ENCODE measurements at regions not wholly inside any gene's neighbourhood (a gene's known extent, or its start where the extent isn't known, plus 50 kb on each side); places are given as distances from the start of the nearest gene placed in this dataset.

DNA sequence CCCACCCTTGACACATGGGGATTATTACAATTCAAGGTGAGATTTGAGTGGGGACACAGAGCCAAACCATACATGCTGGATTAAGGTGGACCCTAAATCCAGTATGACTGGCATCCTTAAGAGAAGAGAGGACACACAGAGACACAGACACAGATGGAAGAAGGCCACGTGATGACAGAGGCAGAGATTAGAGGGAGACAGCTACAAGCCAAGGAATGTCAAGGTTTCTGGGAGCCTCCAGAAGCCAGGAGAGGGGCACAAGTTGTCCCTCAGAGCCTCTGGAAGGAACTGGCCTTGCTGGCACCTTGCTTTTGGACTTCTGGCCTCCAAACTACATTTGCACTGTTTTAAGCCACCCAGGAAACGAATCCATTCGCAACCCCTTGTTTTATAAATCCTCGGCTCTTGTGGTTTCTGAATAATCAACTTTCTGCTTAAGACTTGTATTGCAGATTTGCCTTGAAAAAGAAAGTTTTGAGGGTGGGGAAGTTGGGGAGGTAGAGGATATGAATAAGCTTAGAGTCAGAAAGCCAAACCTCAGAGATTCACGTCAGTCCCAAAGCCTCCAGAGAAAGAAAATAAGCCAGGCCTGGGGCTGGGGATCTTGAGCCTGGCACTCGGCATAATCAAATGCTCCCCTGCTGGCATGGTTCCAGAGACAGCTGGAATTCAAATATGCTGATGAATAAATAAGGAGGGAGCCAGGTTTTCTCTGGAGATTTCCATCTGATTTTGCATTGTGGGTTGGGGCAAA is 224.2 kb upstream of the PWP1 start:
- Histone ChIP-seq H2BK5ac (ENCODE audit: low read depth, low read length) (no peak overlapping the region), H2AK5ac (ENCODE audit: low read depth, low read length) (no peak overlapping the region), H4K20me1 (replicated peaks in 1 of 2; ENCODE audit: control insufficient read depth in 1 of 2, insufficient read depth in 2 of 2, low read length in 2 of 2) (peaks cover 0 to 10% of the 10 kb centered on the region in 2 experiments), H2BK15ac (ENCODE audit: low read length) (no peak overlapping the region), H3K4me3 (ENCODE audit: extremely low read depth in 1 of 4, insufficient read depth in 2 of 4, low read depth in 3 of 4, low read length in 4 of 4) (no peak overlapping the region), H4K91ac (replicated peaks; ENCODE audit: insufficient read length, low read length) (no peak overlapping the region), H4K8ac (ENCODE audit: extremely low read depth, insufficient read depth, low read length) (no peak overlapping the region), H3K4ac (replicated peaks; ENCODE audit: insufficient read length, low read depth, low read length) (no peak overlapping the region), H3K79me2 (ENCODE audit: control insufficient read depth in 1 of 2, insufficient read depth in 2 of 2, low read length in 2 of 2) (no peaks in the 10 kb centered on the region), H3K9me3 (ENCODE audit: insufficient read depth in 2 of 2, low read depth in 1 of 2, low read length in 1 of 2) (no peaks in the 10 kb centered on the region), H3K4me1 (replicated peaks in 1 of 4; ENCODE audit: control insufficient read depth in 3 of 4, insufficient read depth in 4 of 4, low read length in 3 of 4) (no peaks in the 10 kb centered on the region), H3K9ac (replicated peaks in 1 of 4; ENCODE audit: extremely low read depth in 1 of 4, low read depth in 3 of 4, low read length in 3 of 4) (no peak overlapping the region), H3K27ac (ENCODE audit: low read depth, low read length) (no peak overlapping the region), H3K14ac (ENCODE audit: insufficient read length) (no peak overlapping the region), H3K79me1 (ENCODE audit: low read depth, low read length) (no peaks in the 10 kb centered on the region), H2AFZ (ENCODE audit: low read length) (no peak overlapping the region), H3K23me2 (ENCODE audit: low read depth, low read length) (peaks cover 10% of the 10 kb centered on the region; the same call in 1 of the 2 replicates), H3K23ac (ENCODE audit: insufficient read length) (no peak overlapping the region), H2BK20ac (ENCODE audit: low read length) (no peak overlapping the region), H3K27me3 (replicated peaks in 1 of 4; ENCODE audit: control insufficient read depth in 3 of 4, extremely low read depth in 1 of 4, insufficient read depth in 3 of 4, low read length in 3 of 4) (no peaks in the 10 kb centered on the region), H3K4me2 (ENCODE audit: insufficient read depth in 1 of 2, low read depth in 2 of 2, low read length in 2 of 2) (no peak overlapping the region), H3K36me3 (ENCODE audit: control insufficient read depth in 2 of 4, insufficient read depth in 4 of 4, low read length in 3 of 4) (no peaks in the 10 kb centered on the region; a peak in 1 of 8 replicates), H4K5ac (ENCODE audit: insufficient read length, low read depth, low read length) (no peak overlapping the region), H3K56ac (replicated peaks; ENCODE audit: insufficient read length, low read depth, low read length) (no peak overlapping the region), H3K18ac (ENCODE audit: extremely low read depth, low read length) (no peak overlapping the region), H2BK120ac (replicated peaks; ENCODE audit: low read depth, low read length) (no peak overlapping the region), H2BK12ac (ENCODE audit: low read depth, low read length) (no peak overlapping the region)
- TF ChIP-seq CHD2 (IDR thresholded peaks at IDR 0.05; ENCODE audit: low read length) (no peak), NRF1 (IDR thresholded peaks at IDR 0.05; ENCODE audit: low read depth, low read length) (no peak), JUND (IDR thresholded peaks at IDR 0.05; ENCODE audit: low read length) (no peak), JUN (IDR thresholded peaks at IDR 0.05; ENCODE audit: low read depth, low read length) (no peak), RXRA (IDR thresholded peaks at IDR 0.05; ENCODE audit: insufficient read depth, low read depth, low read length) (no peak), KDM1A (IDR thresholded peaks at IDR 0.05; ENCODE audit: borderline replicate concordance, low read length) (no peak)
- DNase-seq (ENCODE audit: low read depth in 1 of 2, low spot score in 2 of 2) (no peak), FAIRE-seq (no peak)
- POLR2A ChIA-PET (ENCODE audit: partially characterized antibody), result no interaction called here
- CTCF ChIA-PET (ENCODE audit: partially characterized antibody), result interaction anchor here (1.0 to 1.1 kb wide), 3 partner anchors 12 to 329 kb away, joined by 3 to 6 read pairs (median 3); no protein-coding TSS in a partner anchor
- 85% methylated on average over 6 of the region's 6 CpGs; no CpG with 5 or more reads in 1 of the 2 experiments for WGBS, 2 experiments (ENCODE audit: extremely low coverage in 1 of 2, insufficient coverage in 1 of 2, insufficient read length in 1 of 2, insufficient replicate concordance in 2 of 2, low coverage in 1 of 2, low lambda C conversion rate in 2 of 2, missing lambda C conversion rate in 1 of 2)

Data from H1 (cell line).